ENCODE measurements at regions not wholly inside any gene's neighbourhood (a gene's known extent, or its start where the extent isn't known, plus 50 kb on each side); places are given as distances from the start of the nearest gene placed in this dataset.

DNA sequence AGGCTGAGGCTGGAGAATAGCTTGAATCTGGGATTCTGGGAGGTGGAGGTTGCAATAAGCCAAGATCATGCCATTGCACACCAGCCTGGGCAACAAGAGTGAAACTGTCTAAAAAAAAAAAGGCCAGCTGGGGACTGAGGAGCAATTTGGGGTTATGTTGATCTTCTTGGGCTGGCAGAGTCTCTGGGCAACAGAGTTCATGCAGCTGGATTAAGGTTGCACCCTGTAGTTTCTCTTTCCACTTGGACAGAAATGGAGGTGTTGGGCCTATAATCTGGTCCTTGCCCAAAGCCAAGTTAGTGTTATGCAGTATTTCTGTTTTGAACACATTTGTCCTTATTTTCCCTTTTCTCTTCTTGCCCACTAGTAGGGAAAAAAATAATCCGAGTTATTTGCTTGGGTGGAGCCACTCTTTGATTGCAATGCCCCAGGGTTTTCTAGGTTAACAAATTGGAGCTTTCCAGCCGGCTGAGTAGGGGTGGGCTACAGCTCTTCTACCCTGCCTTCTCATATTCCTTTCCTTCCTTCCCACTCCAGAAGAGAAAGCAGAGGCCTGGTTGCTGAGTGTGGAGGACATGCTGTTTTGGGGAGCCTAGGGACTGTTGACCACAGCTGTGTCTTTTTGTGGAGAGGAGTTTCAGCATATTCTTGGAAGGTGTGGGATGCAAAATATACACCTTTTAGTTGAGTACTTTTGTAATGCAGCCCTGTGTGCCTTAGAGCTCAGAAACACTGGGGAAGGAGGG, 213.9 kb downstream of the SOX4 start:
- TF ChIP-seq CTCF (IDR thresholded peaks at IDR 0.05; ENCODE audit: low read length) (no peak), EZH2 (IDR thresholded peaks at IDR 0.05; ENCODE audit: borderline replicate concordance, low read length) (no peak)

All from OCI-LY1 (cell line).